OCI-LY1 (cell line): ENCODE measurements at regions not wholly inside any gene's neighbourhood (a gene's known extent, or its start where the extent isn't known, plus 50 kb on each side); places are given as distances from the start of the nearest gene placed in this dataset.

Source experiments
- H2AFZ ChIP-seq: fragments of 200-600 bp; sonication (generic), shearing (Covaris generic); 2 replicates; pipeline ENCODE4 v1.6.0; 2014; ENCODE audit warnings: antibody characterized with exemption, mild to moderate bottlenecking, low read length
- H3F3A ChIP-seq: fragments of 200-600 bp; sonication (generic), shearing (Covaris generic); 2 replicates; pipeline ENCODE4 v1.6.0; 2014; ENCODE audit warnings: mild to moderate bottlenecking, antibody characterized with exemption, low read length, moderate library complexity; ENCODE audit not compliant: insufficient read depth
- H3K27ac ChIP-seq: fragments of 200-600 bp; sonication (generic); 2 replicates; pipeline ENCODE4 v1.5.1; 2014; ENCODE audit warnings: low read length, mixed run types, mild to moderate bottlenecking, low read depth; ENCODE audit not compliant: poor library complexity, severe bottlenecking
- H3K27me3 ChIP-seq: fragments of 200-600 bp; sonication (generic); 2 replicates; pipeline ENCODE4 v1.6.0; 2014; ENCODE audit warnings: antibody characterized with exemption, mild to moderate bottlenecking, low read length, moderate library complexity; ENCODE audit not compliant: insufficient read depth
- H3K36me3 ChIP-seq: fragments of 200-600 bp; sonication (generic); 2 replicates; pipeline ENCODE4 v1.6.1; 2014; ENCODE audit warnings: mild to moderate bottlenecking, antibody characterized with exemption, low read length, moderate library complexity, mixed read lengths; ENCODE audit not compliant: insufficient read depth
- H3K4me1 ChIP-seq: fragments of 200-600 bp; sonication (generic); 2 replicates; pipeline ENCODE4 v1.5.1; 2014; ENCODE audit warnings: mild to moderate bottlenecking, low read length, moderate library complexity; ENCODE audit not compliant: insufficient read depth, severe bottlenecking
- H3K4me2 ChIP-seq: fragments of 200-600 bp; sonication (generic), shearing (Covaris generic); 2 replicates; pipeline ENCODE4 v1.6.1; 2014; ENCODE audit warnings: low read length
- H3K4me3 ChIP-seq: fragments of 200-600 bp; sonication (generic); 2 replicates; pipeline ENCODE4 v1.5.1; 2014; ENCODE audit warnings: low read length, low read depth, mild to moderate bottlenecking, mixed read lengths; ENCODE audit not compliant: poor library complexity, severe bottlenecking
- H3K79me2 ChIP-seq: fragments of 200-600 bp; shearing (Covaris generic); 2 replicates; pipeline ENCODE4 v1.6.1; 2016; ENCODE audit warnings: mixed run types, low read length, mixed read lengths; ENCODE audit not compliant: insufficient read depth
- H3K9ac ChIP-seq: fragments of 200-600 bp; sonication (generic), shearing (Covaris generic); 2 replicates; pipeline ENCODE4 v1.6.1; 2014; ENCODE audit warnings: mild to moderate bottlenecking, low read length, mixed read lengths
- H3K9me2 ChIP-seq: fragments of 200-600 bp; sonication (generic), shearing (Covaris generic); 2 replicates; pipeline ENCODE4 v1.6.1; 2014; ENCODE audit warnings: low read depth, mild to moderate bottlenecking, low read length, mixed read lengths
- H3K9me3 ChIP-seq: fragments of 200-600 bp; shearing (Covaris generic); 2 replicates; pipeline ENCODE4 v1.6.1; 2014; ENCODE audit warnings: low read length, mixed read lengths
- H4K20me1 ChIP-seq: fragments of 200-600 bp; sonication (generic), shearing (Covaris generic); 2 replicates; pipeline ENCODE4 v1.6.0; 2016; ENCODE audit warnings: mild to moderate bottlenecking, low read length; ENCODE audit not compliant: insufficient read depth
- CTCF ChIP-seq: fragments of 200-600 bp; sonication (generic), shearing (Covaris generic); IDR thresholded peaks from 2 replicates; pipeline ENCODE4 v1.5.1; 2017; ENCODE audit warnings: mild to moderate bottlenecking, antibody characterized with exemption, low read length, moderate library complexity, mixed read lengths
- EZH2 ChIP-seq: fragments of 200-600 bp; sonication (generic), shearing (Covaris generic); IDR thresholded peaks from 2 replicates; pipeline ENCODE4 v1.8.0; 2017; ENCODE audit warnings: borderline replicate concordance, mixed run types, mild to moderate bottlenecking, antibody characterized with exemption, low read length, moderate library complexity, mixed read lengths

GRCh38 chr2:41694536-41695049, 353.2 kb upstream of the PKDCC start:
- Histone ChIP-seq H3K27ac (no peak overlapping the region), H2AFZ (no peak overlapping the region), H3K79me2 (no peaks in the 10 kb centered on the region), H3K4me2 (no peak overlapping the region), H3K9me3 (no peaks in the 10 kb centered on the region), H3K4me1 (no peaks in the 10 kb centered on the region), H4K20me1 (no peaks in the 10 kb centered on the region), H3K27me3 (no peaks in the 10 kb centered on the region), H3K9ac (no peak overlapping the region), H3K36me3 (no peaks in the 10 kb centered on the region), H3F3A (no peaks in the 10 kb centered on the region), H3K4me3 (no peak overlapping the region), H3K9me2 (no peaks in the 10 kb centered on the region)
- TF ChIP-seq EZH2 (no peak), CTCF (no peak)

- H3K79me2 ChIP-seq = no peaks in the 10 kb centered on the region
- H3K9me3 ChIP-seq = no peaks in the 10 kb centered on the region
- H3F3A ChIP-seq = no peaks in the 10 kb centered on the region
- H3K4me3 ChIP-seq = no peak overlapping the region
- no peaks in the 10 kb centered on the region for H3K9me2 ChIP-seq
- no peaks in the 10 kb centered on the region for H4K20me1 ChIP-seq
- no peak overlapping the region for H2AFZ ChIP-seq
- no peak overlapping the region for H3K27ac ChIP-seq
- H3K4me2 ChIP-seq = no peak overlapping the region
- no peaks in the 10 kb centered on the region for H3K27me3 ChIP-seq
- H3K9ac ChIP-seq = no peak overlapping the region
- no peaks in the 10 kb centered on the region for H3K36me3 ChIP-seq
- TF ChIP-seq EZH2 = no peak
- H3K4me1 ChIP-seq = no peaks in the 10 kb centered on the region
Observed at GRCh38 chr2:41695198-41696113, 352.4 kb upstream of the PKDCC start.

GRCh38 chr2:41697389-41697788, 350.4 kb upstream of the PKDCC start:
- no peaks in the 10 kb centered on the region for H3K27me3 ChIP-seq
- no peak overlapping the region for H3K27ac ChIP-seq
- H3K79me2 ChIP-seq = no peaks in the 10 kb centered on the region
- H3K4me2 ChIP-seq = no peak overlapping the region
- TF ChIP-seq EZH2 (no peak), CTCF (no peak)
- H3K36me3 ChIP-seq = no peaks in the 10 kb centered on the region
- H2AFZ ChIP-seq = no peak overlapping the region
- H3K9ac ChIP-seq = no peak overlapping the region
- H3K9me3 ChIP-seq = no peaks in the 10 kb centered on the region
- no peaks in the 10 kb centered on the region for H3K9me2 ChIP-seq
- no peak overlapping the region for H3K4me3 ChIP-seq
- H3F3A ChIP-seq = no peaks in the 10 kb centered on the region
- H4K20me1 ChIP-seq = no peaks in the 10 kb centered on the region
- H3K4me1 ChIP-seq = no peaks in the 10 kb centered on the region
